DOHH2 (cell line): ENCODE measurements at regions not wholly inside any gene's neighbourhood (a gene's known extent, or its start where the extent isn't known, plus 50 kb on each side); places are given as distances from the start of the nearest gene placed in this dataset.

Experiments
- H3F3A ChIP-seq: fragments of 200-600 bp; sonication (generic), shearing (Covaris generic); 2 replicates; pipeline ENCODE4 v1.6.0; 2016; ENCODE audit warnings: antibody characterized with exemption, mild to moderate bottlenecking; ENCODE audit not compliant: control insufficient read depth, insufficient read depth
- H3K27ac ChIP-seq: fragments of 200-600 bp; sonication (generic); 2 replicates; pipeline ENCODE4 v1.5.1; 2014; ENCODE audit warnings: low read depth, mild to moderate bottlenecking, low read length, moderate library complexity
- H3K27me3 ChIP-seq: fragments of 200-600 bp; sonication (generic); 2 replicates; pipeline ENCODE4 v1.6.1; 2014; ENCODE audit warnings: mild to moderate bottlenecking, low read length, mixed read lengths; ENCODE audit not compliant: control insufficient read depth
- H3K36me3 ChIP-seq: fragments of 200-600 bp; sonication (generic); 2 replicates; pipeline ENCODE4 v1.6.1; 2014; ENCODE audit warnings: mild to moderate bottlenecking, low read length, moderate library complexity, mixed read lengths; ENCODE audit not compliant: control insufficient read depth
- H3K4me1 ChIP-seq: fragments of 200-600 bp; sonication (generic); 2 replicates; pipeline ENCODE4 v1.6.1; 2014; ENCODE audit warnings: mild to moderate bottlenecking, low read length, mixed read lengths; ENCODE audit not compliant: control insufficient read depth
- H3K4me2 ChIP-seq: fragments of 200-600 bp; sonication (generic); 2 replicates; pipeline ENCODE4 v1.6.0; 2014; ENCODE audit warnings: mild to moderate bottlenecking, low read length, moderate library complexity
- H3K4me3 ChIP-seq: fragments of 200-600 bp; sonication (generic); 2 replicates; pipeline ENCODE4 v1.5.1; 2014; ENCODE audit warnings: mild to moderate bottlenecking, low read length, mixed read lengths
- H3K79me2 ChIP-seq: fragments of 200-600 bp; sonication (generic); 2 replicates; pipeline ENCODE4 v1.6.1; 2014; ENCODE audit warnings: mild to moderate bottlenecking, low read length, mixed read lengths; ENCODE audit not compliant: control insufficient read depth
- H3K9me2 ChIP-seq: fragments of 200-600 bp; sonication (generic); replicated peaks from 2 replicates; pipeline ENCODE4 v1.6.1; 2014; ENCODE audit warnings: mild to moderate bottlenecking, low read length, mixed read lengths; ENCODE audit not compliant: control insufficient read depth
- H3K9me3 ChIP-seq: fragments of 200-600 bp; sonication (generic); 2 replicates; pipeline ENCODE4 v1.6.1; 2014; ENCODE audit warnings: antibody characterized with exemption, low read length, mixed read lengths; ENCODE audit not compliant: control insufficient read depth, insufficient read depth
- H4K20me1 ChIP-seq: fragments of 200-600 bp; sonication (generic); 2 replicates; pipeline ENCODE4 v1.6.0; 2014; ENCODE audit warnings: low read depth, mild to moderate bottlenecking, antibody characterized with exemption, low read length, moderate library complexity; ENCODE audit not compliant: control insufficient read depth, insufficient read depth
- EZH2phosphoT487 ChIP-seq: fragments of 200-600 bp; sonication (generic); IDR thresholded peaks from 2 replicates; pipeline ENCODE4 v1.6.1; 2017; ENCODE audit warnings: borderline replicate concordance, mild to moderate bottlenecking, antibody characterized with exemption, low read length, moderate library complexity, mixed read lengths
- TF ChIP-seq, protein P1 (sequence below): fragments of 200-600 bp; sonication (generic); IDR thresholded peaks from one replicate; pipeline ENCODE4 v1.5.1; 2014; ENCODE audit warnings: antibody characterized with exemption, mild to moderate bottlenecking, low read depth, low read length; ENCODE audit not compliant: poor library complexity, severe bottlenecking

DNA sequence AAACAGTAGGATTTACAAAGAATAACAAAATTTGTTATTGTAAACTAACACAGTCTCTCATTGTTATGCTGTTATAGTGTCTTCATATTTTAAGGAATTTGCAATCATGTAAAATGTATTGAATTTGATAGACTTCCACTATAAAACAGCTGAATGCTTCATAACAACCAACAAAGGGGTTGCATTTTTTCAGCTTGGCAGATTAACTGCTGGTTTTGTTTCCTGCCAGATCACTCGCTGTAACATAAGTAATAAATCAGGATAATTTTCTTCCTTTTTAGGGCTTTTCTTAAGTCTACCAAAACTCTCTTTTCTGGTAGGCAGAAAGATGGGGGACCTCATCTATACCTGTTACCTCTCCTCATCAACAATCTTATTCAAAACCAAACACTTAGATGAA, 169.8 kb downstream of the SAMD5 start:
- Histone ChIP-seq H3K4me2 (no peak overlapping the region), H3K79me2 (no peaks in the 10 kb centered on the region), H3K4me1 (no peaks in the 10 kb centered on the region), H3F3A (no peaks in the 10 kb centered on the region), H3K36me3 (no peaks in the 10 kb centered on the region), H4K20me1 (no peaks in the 10 kb centered on the region), H3K9me2 (no peaks in the 10 kb centered on the region), H3K4me3 (no peak overlapping the region), H3K27ac (no peak overlapping the region), H3K9me3 (no peaks in the 10 kb centered on the region), H3K27me3 (no peaks in the 10 kb centered on the region)
- TF ChIP-seq, protein P1, sequence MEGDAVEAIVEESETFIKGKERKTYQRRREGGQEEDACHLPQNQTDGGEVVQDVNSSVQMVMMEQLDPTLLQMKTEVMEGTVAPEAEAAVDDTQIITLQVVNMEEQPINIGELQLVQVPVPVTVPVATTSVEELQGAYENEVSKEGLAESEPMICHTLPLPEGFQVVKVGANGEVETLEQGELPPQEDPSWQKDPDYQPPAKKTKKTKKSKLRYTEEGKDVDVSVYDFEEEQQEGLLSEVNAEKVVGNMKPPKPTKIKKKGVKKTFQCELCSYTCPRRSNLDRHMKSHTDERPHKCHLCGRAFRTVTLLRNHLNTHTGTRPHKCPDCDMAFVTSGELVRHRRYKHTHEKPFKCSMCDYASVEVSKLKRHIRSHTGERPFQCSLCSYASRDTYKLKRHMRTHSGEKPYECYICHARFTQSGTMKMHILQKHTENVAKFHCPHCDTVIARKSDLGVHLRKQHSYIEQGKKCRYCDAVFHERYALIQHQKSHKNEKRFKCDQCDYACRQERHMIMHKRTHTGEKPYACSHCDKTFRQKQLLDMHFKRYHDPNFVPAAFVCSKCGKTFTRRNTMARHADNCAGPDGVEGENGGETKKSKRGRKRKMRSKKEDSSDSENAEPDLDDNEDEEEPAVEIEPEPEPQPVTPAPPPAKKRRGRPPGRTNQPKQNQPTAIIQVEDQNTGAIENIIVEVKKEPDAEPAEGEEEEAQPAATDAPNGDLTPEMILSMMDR = no peak
- no peak for TF ChIP-seq EZH2phosphoT487

DNA sequence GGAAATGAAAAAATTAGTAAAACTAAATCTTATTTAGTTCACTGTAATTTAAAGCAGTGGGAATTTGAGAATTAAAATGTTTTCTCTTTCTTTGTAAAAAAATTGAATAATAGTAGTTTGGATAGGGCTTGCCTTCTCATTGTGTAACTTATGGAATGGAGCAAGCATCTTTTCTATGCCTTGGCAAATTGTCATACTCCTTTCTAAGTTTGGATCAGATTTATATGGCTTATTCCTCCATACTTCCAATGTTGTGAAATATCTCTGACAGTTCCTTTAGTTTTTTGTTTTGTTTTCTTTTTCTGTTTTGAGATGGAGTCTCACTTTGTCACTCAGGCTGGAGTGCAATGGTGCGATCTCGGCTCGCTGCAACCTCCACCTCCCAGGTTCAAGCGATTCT, 176.4 kb downstream of the SAMD5 start:
- Histone ChIP-seq H3F3A (no peaks in the 10 kb centered on the region), H3K27me3 (no peaks in the 10 kb centered on the region), H3K9me2 (no peaks in the 10 kb centered on the region), H3K27ac (no peak overlapping the region), H4K20me1 (no peaks in the 10 kb centered on the region), H3K4me2 (no peak overlapping the region), H3K4me3 (no peak overlapping the region), H3K9me3 (no peaks in the 10 kb centered on the region), H3K36me3 (no peaks in the 10 kb centered on the region), H3K4me1 (no peaks in the 10 kb centered on the region), H3K79me2 (no peaks in the 10 kb centered on the region)
- TF ChIP-seq, protein P1 = no peak
- no peak for TF ChIP-seq EZH2phosphoT487

DNA sequence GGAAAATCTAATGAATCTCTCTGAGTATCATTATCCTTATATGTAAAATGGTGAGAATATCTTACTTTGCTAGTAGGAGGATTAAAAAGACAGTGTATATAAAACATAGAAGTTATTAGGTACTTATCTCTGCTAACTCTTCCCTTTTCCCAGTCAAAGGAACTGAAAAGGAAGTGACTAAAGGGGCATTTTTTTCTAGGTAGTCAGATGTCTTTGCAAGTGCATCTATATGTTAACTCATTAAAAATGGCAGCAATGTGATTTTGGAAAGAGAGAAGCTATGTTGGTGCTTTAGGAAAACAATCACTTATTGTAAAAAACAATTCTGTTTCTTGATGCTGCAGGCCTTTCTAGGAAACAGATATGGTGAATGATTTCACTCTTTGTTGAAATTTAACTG, 180.9 kb downstream of the SAMD5 start:
- H3K4me3 ChIP-seq = no peak overlapping the region
- H4K20me1 ChIP-seq = no peaks in the 10 kb centered on the region
- H3K9me3 ChIP-seq = no peaks in the 10 kb centered on the region
- no peak overlapping the region for H3K4me2 ChIP-seq
- H3F3A ChIP-seq = no peaks in the 10 kb centered on the region
- H3K4me1 ChIP-seq = no peaks in the 10 kb centered on the region
- H3K27ac ChIP-seq = no peak overlapping the region
- TF ChIP-seq, protein P1 = no peak
- TF ChIP-seq EZH2phosphoT487 = no peak
- H3K9me2 ChIP-seq = no peaks in the 10 kb centered on the region
- H3K36me3 ChIP-seq = no peaks in the 10 kb centered on the region
- H3K79me2 ChIP-seq = no peaks in the 10 kb centered on the region
- H3K27me3 ChIP-seq = no peaks in the 10 kb centered on the region

DNA sequence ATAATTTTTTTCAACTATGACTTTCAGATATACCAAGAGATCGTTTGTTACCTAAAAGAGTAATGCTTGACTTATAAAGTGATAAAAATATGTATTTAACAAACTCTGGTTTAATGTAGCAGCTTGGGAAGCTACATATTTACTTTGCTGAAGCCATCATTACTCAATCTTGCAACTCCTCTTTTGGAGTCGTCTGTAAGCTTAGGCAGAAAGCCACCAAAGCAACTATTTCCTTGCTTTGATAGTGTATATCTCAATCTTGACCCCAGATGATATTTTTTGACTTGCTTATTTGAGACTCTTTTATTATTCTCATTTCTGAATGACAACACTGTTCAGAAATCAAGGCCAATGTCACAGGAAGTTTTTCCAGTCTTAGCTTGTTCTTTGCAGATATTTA, 183.0 kb downstream of the SAMD5 start:
- Histone ChIP-seq H3K4me1 (no peaks in the 10 kb centered on the region), H3K9me2 (no peaks in the 10 kb centered on the region), H3F3A (no peaks in the 10 kb centered on the region), H3K9me3 (no peaks in the 10 kb centered on the region), H4K20me1 (no peaks in the 10 kb centered on the region), H3K4me2 (no peak overlapping the region), H3K4me3 (no peak overlapping the region), H3K36me3 (no peaks in the 10 kb centered on the region), H3K27me3 (no peaks in the 10 kb centered on the region), H3K79me2 (no peaks in the 10 kb centered on the region), H3K27ac (no peak overlapping the region)
- TF ChIP-seq EZH2phosphoT487 = no peak
- TF ChIP-seq, protein P1 = no peak
